GM19452 (cell line): ENCODE measurements at regions not wholly inside any gene's neighbourhood (a gene's known extent, or its start where the extent isn't known, plus 50 kb on each side); places are given as distances from the start of the nearest gene placed in this dataset.

ENCODE experiments used
- ATAC-seq: cut with Tn5 transposase; IDR thresholded peaks from one replicate; pipeline ENCODE4 v1.9.1; 2021; ENCODE audit not compliant: unreplicated experiment

DNA sequence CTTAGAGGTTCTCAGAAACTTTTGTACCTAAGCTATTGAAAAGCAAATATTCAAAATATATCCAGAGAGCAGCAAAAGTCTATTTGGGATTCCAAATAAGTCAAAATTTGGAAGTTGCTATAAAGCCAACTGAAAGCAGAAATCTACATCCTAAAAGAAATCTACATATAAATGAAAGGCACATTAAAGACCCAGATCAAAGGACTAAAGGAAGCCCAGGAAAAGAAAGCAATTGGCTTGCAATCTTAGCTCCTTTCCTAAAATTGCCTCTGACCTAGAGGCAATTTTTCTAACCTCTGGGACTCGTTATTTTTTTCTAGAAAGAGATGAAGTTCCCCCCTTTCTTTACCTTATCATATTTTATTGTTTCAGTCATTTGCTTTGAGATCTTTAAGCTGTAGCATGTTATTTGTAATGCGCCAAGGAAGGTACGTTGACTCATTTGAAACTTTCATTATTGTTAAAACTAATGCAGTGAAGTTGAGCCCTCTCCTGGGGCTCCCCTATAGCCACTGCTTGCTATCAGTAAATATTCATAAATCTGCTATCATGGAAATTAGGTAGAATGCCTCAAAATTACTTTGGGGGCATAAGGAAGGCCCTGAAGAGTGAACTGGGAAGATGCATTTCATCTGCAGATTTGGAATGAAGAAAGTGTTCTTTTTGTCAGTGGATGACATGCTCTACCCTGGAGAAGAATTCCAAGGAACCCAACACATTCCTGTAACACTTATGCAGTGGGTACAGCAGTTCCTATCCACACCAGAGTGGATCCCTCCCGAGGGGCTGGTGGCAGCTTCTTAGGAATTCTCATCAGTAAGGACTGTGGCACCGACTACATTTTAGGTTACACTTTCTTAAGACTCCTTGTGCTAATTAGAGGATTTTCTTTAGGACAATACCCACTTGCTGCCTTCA is 177.8 kb upstream of the IGFBP7 start:
- no peak for ATAC-seq

DNA sequence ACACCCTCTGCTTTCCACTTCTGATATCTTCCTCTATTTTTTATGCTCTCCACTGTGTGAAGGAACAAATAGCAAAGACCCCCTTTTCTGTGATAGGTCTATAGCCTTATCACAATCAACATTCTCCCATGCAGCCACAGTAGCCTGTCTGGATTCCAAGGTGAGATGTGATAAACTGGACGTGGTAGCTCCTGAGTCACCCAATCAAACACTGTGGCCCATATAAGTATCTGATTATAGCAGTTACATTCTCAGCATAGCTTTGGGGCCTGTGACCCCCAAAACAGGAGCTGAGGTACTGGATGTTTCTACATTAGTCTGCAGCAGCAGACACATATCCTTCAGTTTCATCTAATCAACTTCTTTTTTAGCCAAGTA is 172.7 kb upstream of the IGFBP7 start:
- no peak for ATAC-seq

DNA sequence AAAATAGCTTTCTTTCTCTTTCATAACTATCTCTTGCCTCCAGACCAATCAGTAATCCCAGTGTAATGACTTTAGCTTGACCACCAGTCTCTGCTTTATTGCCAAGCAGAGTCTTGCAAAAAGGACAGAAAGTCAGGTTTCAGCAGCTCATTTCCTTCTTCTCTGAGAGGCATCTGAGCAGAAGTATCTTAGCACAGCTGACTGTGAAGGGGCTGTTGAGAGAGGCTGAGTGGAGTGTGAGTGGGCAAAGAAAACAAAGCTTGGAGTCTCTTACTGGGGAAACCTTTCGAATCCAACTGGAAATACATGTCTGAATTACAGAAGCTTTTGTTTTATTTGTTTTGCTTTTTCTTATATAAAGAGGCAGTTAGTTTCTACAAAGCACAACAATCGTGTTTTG is 170.3 kb upstream of the IGFBP7 start:
- no peak for ATAC-seq

DNA sequence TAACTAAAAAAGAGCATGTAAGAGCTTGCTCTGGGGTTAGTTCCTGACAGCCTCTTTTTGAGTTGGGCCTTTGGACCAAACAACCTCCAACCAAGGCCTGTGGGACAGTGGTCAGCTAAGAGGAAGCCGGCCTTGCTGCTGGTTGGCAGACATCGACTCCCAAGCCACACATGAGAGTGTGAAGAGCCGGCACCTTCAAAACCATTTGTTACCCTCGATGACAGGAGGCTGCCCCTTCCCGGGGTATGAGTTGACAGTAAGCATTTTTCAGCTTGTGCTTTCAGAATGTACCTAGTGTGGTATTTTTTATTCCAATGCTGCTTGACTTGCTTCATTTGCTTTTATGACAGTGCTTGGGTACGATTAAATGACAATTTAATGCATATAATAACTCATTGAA is 168.6 kb upstream of the IGFBP7 start:
- ATAC-seq = no peak

DNA sequence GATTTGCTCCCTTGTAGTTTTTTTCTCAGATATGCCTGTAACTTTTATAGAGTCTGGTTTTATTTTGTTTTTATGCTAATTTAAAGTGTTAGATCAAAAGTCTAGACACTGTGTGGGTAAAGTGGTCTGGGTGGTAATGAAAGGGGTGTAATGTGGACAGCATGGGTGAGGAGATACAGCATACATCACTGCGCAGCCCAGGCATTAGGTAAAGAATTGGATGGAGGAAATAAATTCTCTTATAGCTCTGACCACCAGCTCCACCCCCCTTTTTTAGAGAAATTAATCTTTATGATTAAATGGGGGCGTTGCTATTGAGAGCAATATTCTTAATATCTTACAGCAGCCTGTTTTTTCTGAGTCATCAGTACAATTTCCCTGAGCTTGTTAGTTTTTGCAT is 163.9 kb upstream of the IGFBP7 start:
- ATAC-seq = no peak

DNA sequence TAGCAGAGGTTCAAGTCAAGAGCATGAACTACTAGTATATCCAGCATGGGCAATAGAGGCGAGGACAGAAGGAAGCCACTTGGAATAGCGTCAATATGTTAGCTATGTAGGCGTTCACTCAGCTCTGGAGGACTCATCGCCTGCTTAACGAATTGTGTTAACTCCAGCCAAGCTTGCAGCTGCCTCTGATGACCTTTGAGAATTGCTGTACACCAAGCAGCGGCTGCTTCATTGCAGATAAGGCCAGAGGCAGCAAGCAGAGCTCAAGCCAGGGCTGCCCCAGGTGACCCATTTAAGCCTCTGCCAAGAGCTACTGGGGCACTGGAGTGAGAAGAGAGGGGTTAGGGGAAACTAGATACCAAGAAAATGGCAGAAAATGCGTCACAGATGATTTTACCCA is 160.2 kb upstream of the IGFBP7 start:
- no peak for ATAC-seq

DNA sequence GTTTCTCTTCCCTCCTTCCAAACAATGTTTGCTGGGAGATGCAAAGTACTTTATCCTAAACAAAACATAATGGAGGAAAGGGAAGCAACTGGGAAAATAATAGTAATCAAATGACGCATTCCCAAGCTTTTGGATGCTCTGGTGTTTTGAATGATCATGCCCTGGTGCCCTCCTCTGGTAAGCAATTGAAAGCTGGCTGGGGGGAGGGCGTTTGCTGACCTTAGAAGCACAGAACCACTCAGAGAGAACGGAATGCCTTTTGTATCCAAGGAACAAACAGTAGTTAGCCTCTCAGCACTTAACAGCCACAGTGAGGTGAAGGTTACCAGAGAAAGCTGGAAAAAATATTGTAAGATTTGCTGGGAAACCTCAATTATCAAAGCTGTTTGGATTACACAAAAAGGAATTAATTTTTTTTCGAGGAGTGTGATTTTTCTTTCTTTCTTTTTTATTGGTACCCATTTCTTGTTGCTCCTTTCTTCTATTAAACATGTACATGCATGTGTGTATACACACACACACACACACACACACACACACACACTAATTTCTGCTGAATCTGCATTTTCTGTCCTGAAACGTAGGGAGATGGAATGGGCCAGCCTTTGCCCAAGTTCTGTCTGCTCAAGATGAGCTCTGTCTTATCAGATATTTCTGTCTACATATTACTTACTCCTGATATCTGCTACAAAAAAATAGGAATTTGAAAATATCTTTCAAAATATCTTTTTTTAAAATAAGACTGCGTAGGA is 155.8 kb upstream of the IGFBP7 start:
- no peak for ATAC-seq

DNA sequence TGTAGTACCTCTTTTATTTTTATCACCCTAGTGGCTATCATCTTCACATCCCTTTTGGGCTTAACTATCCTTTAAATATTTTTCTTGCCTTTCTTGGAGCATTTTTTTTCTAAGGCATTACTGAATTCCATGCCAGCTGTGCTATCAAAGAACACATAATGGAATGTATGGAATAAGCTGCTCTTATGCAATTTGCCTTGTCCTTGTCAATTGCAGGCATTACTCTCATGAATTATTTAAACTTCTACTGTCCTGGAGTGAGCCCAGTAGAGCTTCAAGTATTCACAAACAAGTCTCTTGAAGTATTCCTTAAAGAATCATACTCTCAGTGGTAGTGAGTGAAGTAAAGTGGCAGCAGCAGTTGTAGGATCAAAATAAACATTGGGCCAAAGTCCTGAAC is 144.6 kb upstream of the IGFBP7 start:
- ATAC-seq = no peak

DNA sequence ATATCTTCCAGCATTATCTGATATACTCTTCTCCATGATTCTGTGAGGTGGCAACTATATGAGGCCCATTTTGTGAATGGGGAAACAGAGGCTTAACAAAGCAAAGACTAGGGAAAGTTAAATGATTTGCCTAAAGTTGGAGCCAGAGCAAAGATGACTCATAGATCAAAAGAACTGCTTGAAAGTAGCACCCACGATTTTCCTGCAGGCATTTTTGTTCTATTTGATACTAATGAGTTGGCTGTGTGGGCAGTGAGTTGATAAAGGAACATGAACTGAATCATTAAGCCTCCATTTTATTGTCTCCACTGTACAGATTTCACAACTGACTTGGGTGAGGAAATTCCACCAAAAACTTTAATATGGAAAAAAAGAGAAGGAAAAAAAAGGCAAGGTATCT is 138.9 kb upstream of the IGFBP7 start:
- no peak for ATAC-seq

DNA sequence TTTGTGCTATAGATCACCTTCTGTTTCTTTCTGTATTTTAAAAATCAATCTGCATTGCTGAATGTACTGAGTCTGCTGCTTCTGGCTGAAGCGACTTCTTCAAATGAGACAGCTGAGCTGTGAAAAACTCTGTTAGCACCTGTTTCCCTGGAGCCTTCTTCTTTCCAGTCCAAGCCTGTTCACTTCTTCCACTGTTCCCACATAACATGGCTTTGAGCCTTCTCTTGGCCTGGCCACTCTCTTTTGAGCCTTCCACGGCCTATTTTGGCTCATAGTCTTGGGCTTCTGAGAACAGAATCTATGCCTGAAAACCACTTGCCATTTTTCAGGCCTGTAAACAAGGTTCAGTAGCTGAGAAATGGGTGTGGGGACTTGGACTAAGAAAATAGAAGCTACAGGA is 132.9 kb upstream of the IGFBP7 start:
- ATAC-seq = no peak

DNA sequence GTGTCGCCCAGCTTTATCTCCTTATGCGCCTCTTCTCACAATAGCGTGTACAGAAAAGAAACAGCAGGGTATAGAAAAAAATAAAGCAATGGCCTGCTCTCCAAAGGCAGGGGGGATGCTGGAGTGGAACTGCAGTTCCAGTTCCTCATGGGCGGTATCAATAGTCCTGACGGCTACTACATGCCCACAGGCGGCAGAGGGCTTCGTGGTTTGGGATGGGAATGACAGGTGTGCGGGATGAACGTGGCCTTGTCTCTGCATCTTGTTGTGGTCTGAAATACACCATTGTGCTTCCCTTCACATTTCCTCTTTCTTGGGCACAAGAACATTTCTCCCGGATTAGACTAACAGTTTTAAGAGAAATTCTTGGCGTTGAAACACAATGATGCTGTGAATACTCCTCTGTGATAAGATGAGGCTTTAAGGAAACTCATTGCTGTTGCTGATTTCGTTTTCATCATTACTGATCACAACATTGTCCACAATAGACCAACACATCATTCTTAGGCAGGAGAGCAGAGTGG is 124.1 kb upstream of the IGFBP7 start:
- no peak for ATAC-seq

DNA sequence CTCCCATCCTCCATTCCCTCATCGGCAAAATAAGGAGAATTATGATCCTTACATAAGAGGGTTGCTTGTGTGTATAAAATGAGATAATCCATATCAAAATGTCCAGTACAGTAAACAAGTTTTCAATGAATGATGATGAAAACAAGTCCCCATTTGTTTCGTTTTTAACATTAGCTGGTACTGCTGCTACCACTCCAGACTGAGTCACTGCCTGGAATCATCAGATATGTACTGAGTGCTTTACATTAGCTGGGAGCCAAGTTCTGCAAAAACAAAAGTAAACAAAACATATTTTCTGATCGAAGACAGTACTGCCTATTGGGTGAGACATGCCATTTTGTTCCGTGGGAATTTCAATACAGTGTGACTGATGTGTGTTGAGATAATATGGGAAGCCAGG is 123.2 kb upstream of the IGFBP7 start:
- no peak for ATAC-seq

DNA sequence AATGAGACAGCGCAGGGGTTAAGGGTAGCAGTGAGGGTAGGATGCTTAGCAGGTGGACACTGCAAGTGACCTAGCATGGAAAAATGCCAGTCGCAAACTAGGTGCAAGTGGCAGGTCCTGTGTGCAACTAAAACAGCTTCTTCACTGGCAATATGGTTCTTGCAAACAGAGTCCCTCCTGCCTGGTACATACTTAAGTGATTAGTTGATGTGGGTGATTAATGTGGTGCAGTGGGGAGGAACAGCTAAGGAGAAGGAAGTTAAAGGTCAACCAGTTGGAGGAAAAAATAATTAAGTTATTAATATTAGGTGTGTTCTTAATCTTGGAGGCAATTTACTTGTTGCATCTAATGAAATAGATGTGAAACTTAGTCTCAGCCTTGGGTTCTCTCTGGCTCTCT is 121.6 kb upstream of the IGFBP7 start:
- ATAC-seq = no peak

DNA sequence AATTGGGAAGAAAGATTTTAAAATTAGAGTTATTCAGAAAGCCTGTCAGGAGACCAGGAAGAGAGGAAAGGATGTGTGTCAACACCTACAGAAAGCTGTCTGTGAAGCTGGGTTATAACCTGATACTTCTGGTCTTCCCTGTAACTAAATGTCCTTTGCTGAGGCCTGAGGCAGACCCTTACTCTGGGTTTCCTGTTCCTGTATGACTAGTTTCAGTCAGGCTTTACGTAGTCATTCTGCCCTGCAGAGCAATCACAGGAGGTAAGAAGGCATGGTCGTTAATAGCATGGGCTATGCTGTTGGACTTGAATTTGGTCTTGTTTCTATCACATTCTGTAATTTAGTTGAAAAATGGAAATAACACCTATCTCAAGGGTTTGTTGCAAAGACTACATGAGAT is 110.5 kb upstream of the IGFBP7 start:
- no peak for ATAC-seq

DNA sequence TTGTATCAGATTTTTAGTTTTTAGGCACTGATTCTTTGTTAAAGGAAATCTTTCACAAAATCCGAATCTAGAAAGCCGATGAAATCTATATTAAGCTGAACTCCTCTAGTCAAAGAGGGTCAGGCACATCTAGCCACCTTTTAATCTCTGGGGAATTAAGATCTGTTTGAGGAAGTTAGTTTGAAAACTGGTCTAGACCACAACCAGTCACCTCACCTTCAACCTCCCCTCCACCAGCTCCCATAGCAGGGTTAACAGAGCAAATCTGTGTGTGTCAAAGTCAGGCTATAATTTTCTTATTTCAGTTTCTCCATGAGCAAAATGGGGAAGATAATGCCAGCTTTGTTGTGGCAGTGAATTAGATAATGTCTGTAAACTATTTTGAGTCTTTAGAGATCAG is 110.0 kb upstream of the IGFBP7 start:
- no peak for ATAC-seq

DNA sequence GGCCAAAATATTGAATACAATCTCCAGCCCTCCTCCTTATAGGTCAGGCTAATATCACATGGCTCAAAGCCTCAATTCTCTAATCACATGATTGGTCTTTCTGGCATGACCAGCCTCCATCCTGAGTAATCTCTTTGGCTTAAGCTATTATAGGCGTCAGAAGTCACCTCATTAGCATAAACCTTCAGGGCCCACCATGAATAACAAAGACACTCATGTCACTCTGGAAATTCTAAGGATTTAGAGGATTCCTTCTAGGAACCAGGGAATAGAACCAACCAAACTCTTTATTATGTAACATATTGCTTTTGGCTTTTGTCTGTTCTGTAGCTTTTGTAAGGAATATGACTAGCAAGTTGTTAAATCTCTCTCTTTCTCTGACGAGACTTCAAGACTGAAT is 109.2 kb upstream of the IGFBP7 start:
- no peak for ATAC-seq

DNA sequence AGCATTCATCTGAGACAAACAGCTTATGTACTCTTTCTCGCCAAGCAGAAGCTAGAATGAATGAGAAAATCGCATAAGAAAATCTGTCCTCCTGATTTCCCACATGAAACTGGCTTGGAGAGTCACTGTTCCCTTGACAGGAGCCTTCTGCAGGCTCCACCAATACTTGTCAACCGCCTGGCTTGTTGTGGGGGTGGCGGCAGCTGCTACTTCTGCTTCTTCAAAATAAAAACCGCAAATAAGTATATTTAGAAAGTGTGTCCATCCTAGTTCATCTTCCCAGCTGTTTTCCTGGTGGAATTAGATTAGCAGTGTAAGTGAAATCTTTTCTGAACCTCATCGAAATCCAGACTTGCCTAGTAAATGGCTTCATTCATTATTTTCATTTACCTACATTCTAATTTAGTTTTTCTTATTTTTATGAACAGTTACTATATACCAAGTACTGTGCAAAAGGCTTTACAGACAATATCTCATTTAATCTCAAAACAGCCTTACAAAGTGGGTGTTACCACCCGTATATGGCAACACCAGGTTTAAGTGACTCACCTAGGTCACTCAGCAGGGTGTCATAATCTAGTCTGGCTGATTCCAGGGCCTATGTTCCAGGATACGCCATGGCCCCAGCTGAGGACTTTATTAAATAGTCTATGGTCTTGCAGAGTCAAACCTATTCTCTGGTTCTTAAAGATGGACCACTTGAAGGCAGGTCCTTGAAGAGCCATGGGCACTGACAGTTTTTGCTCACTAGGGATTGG is 104.6 kb upstream of the IGFBP7 start:
- ATAC-seq = no peak

DNA sequence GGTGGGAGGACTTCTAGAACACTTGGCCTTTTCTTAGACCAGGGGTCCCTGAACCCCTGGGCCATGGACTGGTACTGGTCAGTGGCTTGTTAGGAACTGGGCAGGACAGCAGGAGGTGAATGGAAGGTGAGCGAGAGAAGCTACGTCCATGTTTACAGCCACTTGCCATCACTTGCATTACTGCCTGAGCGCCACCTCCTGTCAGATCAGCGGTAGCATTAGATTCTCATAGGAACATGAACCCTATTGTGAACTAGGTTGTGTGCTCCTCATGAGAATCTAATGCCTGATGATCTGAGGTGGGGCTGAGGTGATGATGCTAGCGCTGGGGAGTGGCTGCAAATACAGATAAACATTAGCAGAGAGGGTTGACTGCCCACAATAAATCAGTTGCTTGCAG is 100.9 kb upstream of the IGFBP7 start:
- no peak for ATAC-seq

DNA sequence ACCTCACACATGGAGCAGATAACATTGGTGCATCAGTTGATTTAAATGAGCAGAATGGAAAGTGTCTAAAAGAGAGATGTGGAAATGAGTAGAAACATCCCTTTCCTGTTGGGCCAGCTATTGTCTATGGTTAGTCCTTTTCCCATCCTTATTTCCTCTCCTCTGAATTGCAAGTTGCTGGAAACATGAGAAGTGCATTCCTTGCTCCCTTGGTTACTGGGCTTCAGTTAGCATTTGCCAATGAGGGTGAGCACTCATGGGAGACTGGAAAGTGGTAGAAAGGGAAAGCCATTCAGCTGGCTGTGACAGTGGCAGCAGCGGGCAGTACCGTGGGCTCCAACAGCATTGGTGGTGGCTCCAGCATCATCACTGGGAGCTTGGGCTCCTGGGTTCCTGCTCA is 96.0 kb upstream of the IGFBP7 start:
- no peak for ATAC-seq

DNA sequence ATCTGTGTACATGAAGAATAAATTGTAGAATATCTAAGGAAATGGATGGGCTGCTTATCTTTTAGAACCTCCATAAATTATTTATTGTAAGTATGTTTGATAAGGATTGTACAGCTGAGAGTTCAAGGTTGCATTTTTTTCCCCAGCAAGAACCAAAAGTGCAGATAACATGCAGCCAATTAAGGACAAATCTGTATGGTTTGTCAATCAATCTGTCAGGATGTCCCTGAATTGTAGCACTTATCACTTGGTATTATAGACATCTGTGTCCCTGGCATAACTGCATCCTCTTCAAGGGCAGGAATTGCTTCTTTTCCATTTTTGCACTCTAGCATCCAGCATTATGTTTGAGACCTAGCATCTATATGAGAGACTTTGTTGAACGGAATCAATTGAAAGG is 95.4 kb upstream of the IGFBP7 start:
- no peak for ATAC-seq

DNA sequence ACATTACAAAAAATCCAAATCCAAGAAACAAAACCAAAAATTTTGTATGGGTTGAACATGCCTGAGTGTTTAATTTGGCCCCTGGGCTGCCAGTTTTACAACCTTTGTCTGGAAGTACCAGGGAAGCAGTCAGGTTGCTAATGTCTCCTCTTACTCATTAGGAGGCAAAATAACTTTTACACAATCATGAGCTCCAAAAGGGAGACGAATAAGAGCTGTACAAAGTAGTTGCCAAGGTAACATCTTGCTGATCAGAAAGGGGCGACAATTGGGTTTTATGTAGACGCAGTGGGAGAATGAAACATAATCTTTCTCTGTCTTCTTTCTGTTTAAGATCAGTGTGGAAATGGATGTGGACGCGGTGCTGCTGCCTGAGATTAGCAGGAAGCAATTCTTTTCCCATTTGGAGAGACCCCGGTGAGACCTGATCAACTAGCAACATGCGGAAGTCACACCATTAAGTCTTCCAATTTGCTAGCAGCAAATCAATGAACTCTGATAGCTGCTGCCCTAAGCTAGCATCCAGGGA is 90.7 kb upstream of the IGFBP7 start:
- no peak for ATAC-seq
